ENCODE measurements at regions not wholly inside any gene's neighbourhood (a gene's known extent, or its start where the extent isn't known, plus 50 kb on each side); places are given as distances from the start of the nearest gene placed in this dataset.

DNA sequence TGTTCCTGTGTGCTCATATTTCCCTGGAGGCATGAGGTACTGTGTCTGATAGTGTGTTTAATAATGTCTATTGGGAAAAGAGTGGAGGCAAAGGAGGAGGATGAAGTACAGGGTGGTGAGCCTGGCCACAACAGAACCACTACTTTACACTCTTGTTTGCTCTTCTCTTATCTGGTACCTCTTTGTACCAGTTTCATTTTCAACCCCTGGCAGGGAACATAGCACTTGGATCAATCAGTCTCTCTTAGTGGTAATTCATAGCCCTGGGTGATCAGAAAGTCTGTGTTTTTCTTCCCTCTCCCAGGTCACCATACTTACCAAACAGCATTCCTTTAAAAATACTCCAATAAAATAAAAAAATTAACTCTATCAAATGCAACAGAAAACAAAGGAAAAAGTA, 105.4 kb downstream of the DMRT2 start:
- no peak overlapping the region for H3K9ac ChIP-seq
- no peak overlapping the region for H2AFZ ChIP-seq
- H3K27me3 ChIP-seq (ENCODE audit: control insufficient read depth, insufficient read depth, low read length), result no peaks in the 10 kb centered on the region
- TF ChIP-seq CTCF (IDR thresholded peaks at IDR 0.05), result no peak
- no peak overlapping the region for H3K4me2 ChIP-seq (ENCODE audit: low read length)
- no peaks in the 10 kb centered on the region for H3K4me1 ChIP-seq
- H3K36me3 ChIP-seq (ENCODE audit: control insufficient read depth, insufficient read depth, low read length), result no peaks in the 10 kb centered on the region
- no peak overlapping the region for H3K27ac ChIP-seq
- H3K4me3 ChIP-seq (ENCODE audit: low read depth, low read length), result no peak overlapping the region
- no peaks in the 10 kb centered on the region for H3K9me3 ChIP-seq (ENCODE audit: control insufficient read depth, low read length)
- H3K79me2 ChIP-seq, result no peaks in the 10 kb centered on the region

- Histone ChIP-seq H3K27ac (no peak overlapping the region), H3K27me3 (ENCODE audit: control insufficient read depth, insufficient read depth, low read length) (no peaks in the 10 kb centered on the region), H3K4me3 (ENCODE audit: low read depth, low read length) (no peak overlapping the region), H3K79me2 (no peaks in the 10 kb centered on the region), H3K4me1 (no peaks in the 10 kb centered on the region), H3K36me3 (ENCODE audit: control insufficient read depth, insufficient read depth, low read length) (no peaks in the 10 kb centered on the region), H2AFZ (no peak overlapping the region), H3K9ac (no peak overlapping the region), H3K9me3 (ENCODE audit: control insufficient read depth, low read length) (no peaks in the 10 kb centered on the region), H3K4me2 (ENCODE audit: low read length) (no peak overlapping the region)
- TF ChIP-seq CTCF (IDR thresholded peaks at IDR 0.05), result no peak
These were observed 106.8 kb downstream of the DMRT2 start for GRCh38 chr9:1156794-1157550.

DNA sequence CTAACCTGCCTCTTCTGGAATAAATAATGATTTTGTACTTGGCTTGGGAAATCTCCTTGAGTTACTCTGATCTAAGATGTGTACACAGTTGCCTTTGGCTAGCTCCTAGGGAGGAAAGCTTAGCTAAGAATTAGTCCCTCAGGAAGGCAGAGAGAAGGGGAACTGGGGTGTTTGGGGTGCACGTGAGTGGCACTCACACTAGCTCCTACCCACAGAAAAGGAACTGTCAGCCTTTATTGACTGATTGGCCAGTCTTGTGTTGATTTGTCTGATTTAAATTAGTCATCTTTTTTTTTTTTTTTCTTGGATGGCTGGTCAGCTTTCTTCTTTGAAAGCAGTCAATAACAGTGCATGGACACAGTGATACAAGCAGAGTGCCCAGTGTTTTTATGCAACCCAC, 107.7 kb downstream of the DMRT2 start:
- Histone ChIP-seq H3K36me3 (ENCODE audit: control insufficient read depth, insufficient read depth, low read length) (no peaks in the 10 kb centered on the region), H3K4me2 (ENCODE audit: low read length) (no peak overlapping the region), H3K9me3 (ENCODE audit: control insufficient read depth, low read length) (no peaks in the 10 kb centered on the region), H3K27ac (no peak overlapping the region), H3K4me3 (ENCODE audit: low read depth, low read length) (no peak overlapping the region), H3K79me2 (no peaks in the 10 kb centered on the region), H3K27me3 (ENCODE audit: control insufficient read depth, insufficient read depth, low read length) (no peaks in the 10 kb centered on the region), H3K9ac (no peak overlapping the region), H2AFZ (no peak overlapping the region), H3K4me1 (no peaks in the 10 kb centered on the region)
- no peak for TF ChIP-seq CTCF (IDR thresholded peaks at IDR 0.05)

DNA sequence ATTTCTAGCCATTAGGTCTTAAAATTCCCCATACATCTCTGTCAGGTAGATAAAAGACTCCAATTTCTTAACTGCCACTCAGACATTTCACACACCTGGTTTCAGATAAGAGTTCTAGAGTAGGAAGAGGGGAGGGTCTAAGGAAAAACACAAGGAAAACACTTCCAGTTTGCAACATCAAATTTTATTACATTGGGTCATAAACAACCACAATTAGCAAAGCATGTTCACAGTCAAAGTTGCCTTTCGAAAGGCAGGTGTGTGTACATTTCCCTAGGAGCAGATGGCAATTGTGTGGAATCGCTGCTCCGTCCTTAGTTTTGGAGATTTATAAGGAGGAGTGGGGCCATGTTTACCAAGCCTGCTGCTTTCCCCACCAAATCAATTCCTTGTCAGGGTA, 120.8 kb downstream of the DMRT2 start:
- Histone ChIP-seq H3K36me3 (ENCODE audit: control insufficient read depth, insufficient read depth, low read length) (no peaks in the 10 kb centered on the region), H3K4me2 (ENCODE audit: low read length) (no peak overlapping the region), H3K4me3 (ENCODE audit: low read depth, low read length) (no peak overlapping the region), H3K27ac (no peak overlapping the region), H3K79me2 (no peaks in the 10 kb centered on the region), H3K27me3 (ENCODE audit: control insufficient read depth, insufficient read depth, low read length) (no peaks in the 10 kb centered on the region), H3K4me1 (no peaks in the 10 kb centered on the region), H2AFZ (no peak overlapping the region), H3K9me3 (ENCODE audit: control insufficient read depth, low read length) (no peaks in the 10 kb centered on the region), H3K9ac (no peak overlapping the region)
- TF ChIP-seq CTCF (IDR thresholded peaks at IDR 0.05), result no peak

DNA sequence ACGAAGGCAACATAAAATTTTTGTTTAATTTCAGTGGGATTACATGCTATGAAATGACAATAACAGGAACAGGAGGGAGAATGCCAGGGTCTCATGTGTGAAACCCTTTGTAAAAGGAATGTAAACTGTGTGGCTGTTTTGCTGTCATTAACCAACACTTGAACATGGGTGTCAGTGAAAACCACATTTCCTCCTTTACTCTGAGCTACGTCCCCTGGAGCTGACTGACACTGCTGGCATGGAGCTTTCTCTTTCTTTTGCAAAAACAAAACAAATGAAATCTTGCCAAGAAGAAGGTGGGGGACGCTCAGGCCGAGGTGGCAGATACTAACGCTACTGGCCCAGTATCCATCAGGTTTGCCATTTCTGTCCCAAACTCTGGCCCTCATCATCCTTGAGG, 121.4 kb downstream of the DMRT2 start:
- Histone ChIP-seq H3K4me2 (ENCODE audit: low read length) (no peak overlapping the region), H3K4me3 (ENCODE audit: low read depth, low read length) (no peak overlapping the region), H3K9me3 (ENCODE audit: control insufficient read depth, low read length) (no peaks in the 10 kb centered on the region), H3K79me2 (no peaks in the 10 kb centered on the region), H3K27ac (no peak overlapping the region), H3K9ac (no peak overlapping the region), H3K36me3 (ENCODE audit: control insufficient read depth, insufficient read depth, low read length) (no peaks in the 10 kb centered on the region), H3K27me3 (ENCODE audit: control insufficient read depth, insufficient read depth, low read length) (no peaks in the 10 kb centered on the region), H2AFZ (no peak overlapping the region), H3K4me1 (no peaks in the 10 kb centered on the region)
- no peak for TF ChIP-seq CTCF (IDR thresholded peaks at IDR 0.05)

Data from parathyroid adenoma (tissue), 2 donors.